HCT116 (cell line): ENCODE measurements at regions not wholly inside any gene's neighbourhood (a gene's known extent, or its start where the extent isn't known, plus 50 kb on each side); places are given as distances from the start of the nearest gene placed in this dataset.

Experiments
- ATAC-seq: fragments of 200-7000 bp; cut with Tn5 transposase; 2 replicates; pipeline ENCODE4 v1.9.1; 2020; ENCODE audit warnings: mild to moderate bottlenecking, moderate library complexity
- BruUV-seq: library from RNA; stranded (reverse); fragments of 400-500 nt; replicated peaks from 2 replicates; lab custom pipeline; 2021; lab: Mats Ljungman, UMichigan
- CTCF ChIA-PET: fragments of 300-600 bp; sonication (Branson Sonifier 250); formaldehyde crosslinking; loops from one replicate; lab custom pipeline; 2021; ENCODE audit warnings: antibody characterized with exemption; lab: Charles Lee
- POLR2A ChIA-PET: fragments of 300-600, 350-600 bp; sonication (Branson Sonifier 250); formaldehyde crosslinking; loops from one replicate; lab custom pipeline; 2021; ENCODE audit warnings: antibody characterized with exemption; lab: Charles Lee
- RAD21 ChIA-PET, 2 experiments: fragments of 300-600 bp; sonication (Branson Sonifier 250); formaldehyde crosslinking; loops; one replicate each; lab custom pipeline; 2023; ENCODE audit warnings: low total read pairs in 2 of 2; ENCODE audit not compliant: uncharacterized antibody in 2 of 2, unreplicated experiment in 2 of 2, low non-redundant PET in 1 of 2; lab: Charles Lee
- DNase-seq: peaks from one replicate; pipeline ENCODE4 v3.0.0-alpha.2; 2010; ENCODE audit warnings: low read depth, low spot score
- H2AFZ ChIP-seq: fragments of 200-600 bp; shearing (Covaris generic), sonication (generic); 2 replicates; pipeline ENCODE4 v1.6.1; 2017; ENCODE audit warnings: low read depth, mixed run types, mixed read lengths, antibody characterized with exemption, low read length; ENCODE audit not compliant: poor library complexity, severe bottlenecking
- H3K27ac ChIP-seq: 2 replicates; pipeline ENCODE4 v1.5.1; 2012; ENCODE audit warnings: low read depth, low read length
- H3K27me3 ChIP-seq: fragments of 200-600 bp; sonication (generic); 2 replicates; pipeline ENCODE4 v1.6.1; 2016; ENCODE audit warnings: mixed run types, low read length, mixed read lengths; ENCODE audit not compliant: insufficient read depth
- H3K36me3 ChIP-seq, 2 experiments: fragments of 200-500 bp in 1 of 2; fragments of 200-600 bp in 1 of 2; sonication (Bioruptor generic) in 1 of 2; sonication (generic) in 1 of 2; 2 replicates each; pipeline versions ENCODE4 v1.5.1 to v1.6.1; 2014 to 2016; ENCODE audit warnings: low read length in 2 of 2, inconsistent platforms in 1 of 2, mixed read lengths in 1 of 2, mixed run types in 1 of 2; ENCODE audit not compliant: insufficient read depth in 2 of 2, control insufficient read depth in 1 of 2
- H3K4me1 ChIP-seq, 2 experiments: fragments of 200-600 bp in 1 of 2; sonication (generic) in 1 of 2; 2 replicates each; pipeline versions ENCODE4 v1.5.1 to v1.6.1; 2012 to 2017; ENCODE audit warnings: low read length in 2 of 2, inconsistent platforms in 1 of 2, mild to moderate bottlenecking in 1 of 2, mixed read lengths in 1 of 2, mixed run types in 1 of 2, moderate library complexity in 1 of 2; ENCODE audit not compliant: insufficient read depth in 2 of 2, control insufficient read depth in 1 of 2
- H3K4me2 ChIP-seq: fragments of 200-600 bp; sonication (generic); 2 replicates; pipeline ENCODE4 v1.6.1; 2017; ENCODE audit warnings: mixed run types, low read length, mixed read lengths
- H3K4me3 ChIP-seq, 2 experiments: fragments of 200-600 bp in 1 of 2; sonication (generic) in 1 of 2; replicated peaks in 1 of 2; 2 replicates each; pipeline ENCODE4 v1.5.1; 2011 to 2016; ENCODE audit warnings: low read length in 2 of 2, control low read depth in 1 of 2, low read depth in 1 of 2, mild to moderate bottlenecking in 1 of 2, mixed read lengths in 1 of 2, mixed run types in 1 of 2
- H3K79me2 ChIP-seq: fragments of 200-600 bp; sonication (generic); 2 replicates; pipeline ENCODE4 v1.6.1; 2017; ENCODE audit warnings: mild to moderate bottlenecking, mixed run types, low read length, moderate library complexity, mixed read lengths; ENCODE audit not compliant: insufficient read depth
- H3K9ac ChIP-seq: fragments of 200-600 bp; sonication (generic); 2 replicates; pipeline ENCODE4 v1.6.1; 2016; ENCODE audit warnings: low read length, mixed read lengths
- H3K9me2 ChIP-seq: fragments of 200-600 bp; sonication (generic), shearing (Covaris generic); 2 replicates; pipeline ENCODE4 v1.6.1; 2017; ENCODE audit warnings: mixed run types, mild to moderate bottlenecking, moderate library complexity; ENCODE audit not compliant: insufficient read depth
- H3K9me3 ChIP-seq, 2 experiments: fragments of 200-500 bp in 1 of 2; fragments of 200-600 bp in 1 of 2; sonication (Bioruptor generic) in 1 of 2; sonication (generic) in 1 of 2; 2 replicates each; pipeline ENCODE4 v1.6.1; 2014 to 2017; ENCODE audit warnings: low read length in 2 of 2, mixed read lengths in 2 of 2, inconsistent platforms in 1 of 2, low read depth in 1 of 2, mild to moderate bottlenecking in 1 of 2, mixed run types in 1 of 2, moderate library complexity in 1 of 2; ENCODE audit not compliant: control insufficient read depth in 1 of 2, insufficient read depth in 1 of 2
- H4K20me1 ChIP-seq: fragments of 200-600 bp; sonication (generic), shearing (Covaris generic); 2 replicates; pipeline ENCODE4 v1.6.1; 2017; ENCODE audit warnings: mixed run types, mild to moderate bottlenecking, moderate library complexity; ENCODE audit not compliant: insufficient read depth
- CBX3 ChIP-seq: IDR thresholded peaks from 2 replicates; pipeline ENCODE4 v1.6.1; 2012; ENCODE audit warnings: low read depth
- CEBPB ChIP-seq: IDR thresholded peaks from 2 replicates; pipeline ENCODE4 v1.6.1; 2012; ENCODE audit warnings: low read depth
- ELF1 ChIP-seq: IDR thresholded peaks from 2 replicates; pipeline ENCODE4 v1.6.1; 2012; ENCODE audit warnings: low read depth, borderline replicate concordance
- MAX ChIP-seq: IDR thresholded peaks from 2 replicates; pipeline ENCODE4 v1.6.1; 2012
- POLR2AphosphoS5 ChIP-seq: IDR thresholded peaks from 2 replicates; pipeline ENCODE4 v1.6.1; 2011; ENCODE audit warnings: mild to moderate bottlenecking, low read depth, low read length, moderate library complexity
- SIN3A ChIP-seq: IDR thresholded peaks from 2 replicates; pipeline ENCODE4 v1.6.1; 2012; ENCODE audit warnings: low read depth
- SP1 ChIP-seq: IDR thresholded peaks from 2 replicates; pipeline ENCODE4 v1.6.1; 2012; ENCODE audit warnings: low read depth
- intact Hi-C: fragments of 100-400 bp; cut with micrococcal nuclease; formaldehyde crosslinking; loops from 2 replicates; pipeline ENCODE4 v1.10.0; 2022

GRCh38 chr18:5060543-5060942 is 136.5 kb downstream of the AKAIN1 start:
- ChIA-PET POLR2A (no interaction called here), CTCF (no interaction called here)

GRCh38 chr18:5059696-5060032 is 137.4 kb downstream of the AKAIN1 start:
- Histone ChIP-seq H3K9me3 (peaks cover 0 to 11% of the 10 kb centered on the region in 2 experiments; a peak in 1 of 4 replicates), H3K4me3 (no peak overlapping the region), H2AFZ (no peak overlapping the region), H3K4me2 (no peak overlapping the region)
- TF ChIP-seq SIN3A (no peak), POLR2AphosphoS5 (no peak), SP1 (no peak), CBX3 (no peak), ELF1 (no peak), MAX (no peak)
- TF ChIP-seq, all 23 proteins: peak for 0
- Histone ChIP-seq H3K9ac (no peak overlapping the region), H3K79me2 (no peaks in the 10 kb centered on the region), H4K20me1 (no peaks in the 10 kb centered on the region), H3K27me3 (no peaks in the 10 kb centered on the region), H3K27ac (no peak overlapping the region), H3K9me2 (no peaks in the 10 kb centered on the region), H3K36me3 (no peaks in the 10 kb centered on the region), H3K4me1 (no peaks in the 10 kb centered on the region)
- POLR2A ChIA-PET = no interaction called here
- DNase-seq = no peak
- no peak for ATAC-seq
- no TSS peak for BruUV-seq
- RAD21 ChIA-PET = no interaction called here
- CTCF ChIA-PET = no interaction called here
- intact Hi-C loops = loop anchor here (5.0 to 10.0 kb wide), 2 partner anchors 1357 to 1785 kb away; no protein-coding TSS in a partner anchor

More at GRCh38 chr18:5060543-5060942, 136.5 kb downstream of the AKAIN1 start:
- H3K4me3 ChIP-seq = no peak overlapping the region
- no peak overlapping the region for H3K4me2 ChIP-seq
- H2AFZ ChIP-seq = no peak overlapping the region
- intact Hi-C loops = no loop called here
- H3K9me3 ChIP-seq = peaks cover 0 to 14% of the 10 kb centered on the region in 2 experiments; a peak in 1 of 4 replicates
- H3K9me2 ChIP-seq = no peaks in the 10 kb centered on the region
- no peaks in the 10 kb centered on the region for H3K4me1 ChIP-seq
- no TSS peak for BruUV-seq
- no peaks in the 10 kb centered on the region for H4K20me1 ChIP-seq
- H3K9ac ChIP-seq = no peak overlapping the region
- no peaks in the 10 kb centered on the region for H3K36me3 ChIP-seq
- RAD21 ChIA-PET = no interaction called here
- H3K79me2 ChIP-seq = no peaks in the 10 kb centered on the region
- TF ChIP-seq SP1 = no peak
- TF ChIP-seq CEBPB = no peak
- no peak for DNase-seq
- H3K27ac ChIP-seq = no peak overlapping the region
- ATAC-seq = no peak
- H3K27me3 ChIP-seq = no peaks in the 10 kb centered on the region
